Osteocyte (in vitro differentiated cells): ENCODE measurements at regions not wholly inside any gene's neighbourhood (a gene's known extent, or its start where the extent isn't known, plus 50 kb on each side); places are given as distances from the start of the nearest gene placed in this dataset.
"Not testable (repeated sequence)": the region's sequence is repeated elsewhere in the genome, so short reads cannot be mapped to it uniquely, and the experiment has no call there.

ENCODE experiments used
- DNase-seq: peaks from one replicate; pipeline ENCODE4 v3.0.0; 2021; ENCODE audit warnings: mixed read lengths; ENCODE audit not compliant: unreplicated experiment; ENCODE audit errors: extremely low spot score
- H3K27ac Mint-ChIP-seq: one replicate; pipeline ENCODE4 v1.8.0; 2021; ENCODE audit warnings: mild to moderate bottlenecking, mixed read lengths; ENCODE audit not compliant: unreplicated experiment
- H3K27me3 Mint-ChIP-seq: one replicate; pipeline ENCODE4 v1.8.0; 2021; ENCODE audit warnings: mixed read lengths; ENCODE audit not compliant: unreplicated experiment
- H3K36me3 Mint-ChIP-seq: one replicate; pipeline ENCODE4 v1.8.0; 2021; ENCODE audit warnings: mixed read lengths; ENCODE audit not compliant: unreplicated experiment
- H3K4me1 Mint-ChIP-seq: one replicate; pipeline ENCODE4 v1.8.0; 2021; ENCODE audit warnings: mixed read lengths; ENCODE audit not compliant: unreplicated experiment
- H3K4me3 Mint-ChIP-seq: one replicate; pipeline ENCODE4 v1.8.0; 2021; ENCODE audit warnings: mild to moderate bottlenecking, moderate library complexity, mixed read lengths; ENCODE audit not compliant: unreplicated experiment
- H3K9me3 Mint-ChIP-seq: one replicate; pipeline ENCODE4 v1.8.0; 2021; ENCODE audit warnings: mixed read lengths; ENCODE audit not compliant: unreplicated experiment
- CTCF ChIP-seq: fragments of 200-600 bp; sonication (generic); IDR thresholded peaks from 2 replicates; pipeline ENCODE4 v1.5.0; 2021; ENCODE audit warnings: antibody characterized with exemption, mild to moderate bottlenecking, moderate library complexity

- Mint-ChIP-seq H3K27me3 (peaks cover 4% of the 10 kb centered on the region), H3K36me3 (no peaks in the 10 kb centered on the region), H3K4me1 (peaks cover 3% of the 10 kb centered on the region), H3K4me3 (no peak overlapping the region), H3K9me3 (no peaks in the 10 kb centered on the region), H3K27ac (no peak overlapping the region)
- no peak for TF ChIP-seq CTCF
- no peak for DNase-seq
Observed at GRCh38 chr12:66756631-66757030, 77.8 kb upstream of the GRIP1 start.

GRCh38 chr12:66760122-66760521 lies 81.2 kb upstream of the GRIP1 start:
- H3K4me3 Mint-ChIP-seq, H3K27ac Mint-ChIP-seq, DNase-seq, H3K4me1 Mint-ChIP-seq, H3K36me3 Mint-ChIP-seq, H3K9me3 Mint-ChIP-seq, H3K27me3 Mint-ChIP-seq: not testable (repeated sequence)

- TF ChIP-seq CTCF: no peak
- H3K4me1 Mint-ChIP-seq: no peaks in the 10 kb centered on the region
- H3K4me3 Mint-ChIP-seq: no peak overlapping the region
Observed at GRCh38 chr12:66763467-66763866, 84.6 kb upstream of the GRIP1 start.

GRCh38 chr12:66765204-66765603 lies 86.3 kb upstream of the GRIP1 start:
- peaks cover 10% of the 10 kb centered on the region for H3K27me3 Mint-ChIP-seq
- no peak for TF ChIP-seq CTCF
- H3K4me1 Mint-ChIP-seq: no peaks in the 10 kb centered on the region
- no peaks in the 10 kb centered on the region for H3K36me3 Mint-ChIP-seq
- no peak overlapping the region for H3K27ac Mint-ChIP-seq
- H3K9me3 Mint-ChIP-seq: no peaks in the 10 kb centered on the region
- DNase-seq: no peak
- H3K4me3 Mint-ChIP-seq: no peak overlapping the region

More at GRCh38 chr12:66763467-66763866, 84.6 kb upstream of the GRIP1 start:
- DNase-seq: no peak
- Mint-ChIP-seq H3K36me3 (no peaks in the 10 kb centered on the region), H3K27me3 (peaks cover 8% of the 10 kb centered on the region), H3K27ac (no peak overlapping the region), H3K9me3 (no peaks in the 10 kb centered on the region)

- no peak overlapping the region for H3K27ac Mint-ChIP-seq
- no peak for DNase-seq
- H3K9me3 Mint-ChIP-seq: no peaks in the 10 kb centered on the region
- no peak overlapping the region for H3K4me3 Mint-ChIP-seq
- no peak for TF ChIP-seq CTCF
- H3K36me3 Mint-ChIP-seq: no peaks in the 10 kb centered on the region
- peaks cover 10% of the 10 kb centered on the region for H3K27me3 Mint-ChIP-seq
- no peaks in the 10 kb centered on the region for H3K4me1 Mint-ChIP-seq
Observed at GRCh38 chr12:66767536-66767935, 88.7 kb upstream of the GRIP1 start.

- Mint-ChIP-seq H3K4me1 (no peaks in the 10 kb centered on the region), H3K36me3 (no peaks in the 10 kb centered on the region), H3K9me3 (no peaks in the 10 kb centered on the region), H3K27me3 (peaks cover 7% of the 10 kb centered on the region), H3K4me3 (no peak overlapping the region), H3K27ac (no peak overlapping the region)
- DNase-seq: no peak
- TF ChIP-seq CTCF: no peak
Observed at GRCh38 chr12:66768293-66768692, 89.4 kb upstream of the GRIP1 start.
